ENCODE measurements at regions not wholly inside any gene's neighbourhood (a gene's known extent, or its start where the extent isn't known, plus 50 kb on each side); places are given as distances from the start of the nearest gene placed in this dataset.

DNA sequence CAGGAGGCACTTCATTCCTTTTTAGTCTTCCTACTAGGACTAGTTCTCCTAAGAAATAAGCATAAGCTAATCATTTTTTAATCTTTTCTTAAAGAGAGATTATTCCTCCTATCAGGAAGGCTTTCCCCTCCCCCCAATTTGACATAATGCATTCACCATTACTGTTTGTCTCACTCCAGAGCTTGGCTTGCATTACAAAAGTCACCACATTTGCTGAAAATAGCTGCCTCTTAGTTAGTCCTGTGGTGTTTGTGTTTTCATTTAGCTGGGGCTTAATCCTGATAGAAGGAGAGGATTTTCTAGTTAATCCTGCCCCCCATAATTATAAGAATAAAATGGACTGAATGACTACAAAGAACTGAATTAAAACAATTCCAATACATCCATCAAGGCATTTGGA is 307.1 kb upstream of the RRP15 start:
- TF ChIP-seq, protein P1, sequence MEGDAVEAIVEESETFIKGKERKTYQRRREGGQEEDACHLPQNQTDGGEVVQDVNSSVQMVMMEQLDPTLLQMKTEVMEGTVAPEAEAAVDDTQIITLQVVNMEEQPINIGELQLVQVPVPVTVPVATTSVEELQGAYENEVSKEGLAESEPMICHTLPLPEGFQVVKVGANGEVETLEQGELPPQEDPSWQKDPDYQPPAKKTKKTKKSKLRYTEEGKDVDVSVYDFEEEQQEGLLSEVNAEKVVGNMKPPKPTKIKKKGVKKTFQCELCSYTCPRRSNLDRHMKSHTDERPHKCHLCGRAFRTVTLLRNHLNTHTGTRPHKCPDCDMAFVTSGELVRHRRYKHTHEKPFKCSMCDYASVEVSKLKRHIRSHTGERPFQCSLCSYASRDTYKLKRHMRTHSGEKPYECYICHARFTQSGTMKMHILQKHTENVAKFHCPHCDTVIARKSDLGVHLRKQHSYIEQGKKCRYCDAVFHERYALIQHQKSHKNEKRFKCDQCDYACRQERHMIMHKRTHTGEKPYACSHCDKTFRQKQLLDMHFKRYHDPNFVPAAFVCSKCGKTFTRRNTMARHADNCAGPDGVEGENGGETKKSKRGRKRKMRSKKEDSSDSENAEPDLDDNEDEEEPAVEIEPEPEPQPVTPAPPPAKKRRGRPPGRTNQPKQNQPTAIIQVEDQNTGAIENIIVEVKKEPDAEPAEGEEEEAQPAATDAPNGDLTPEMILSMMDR (IDR thresholded peaks at IDR 0.05 in 2 of 3, conservative IDR thresholded peaks at IDR 0.05 in 1 of 3; ENCODE audit: control insufficient read depth in 2 of 3, extremely low read depth in 1 of 3, insufficient read depth in 1 of 3, low read depth in 3 of 3, low read length in 3 of 3): no peak
- no peak for TF ChIP-seq TAF1 (IDR thresholded peaks at IDR 0.05; ENCODE audit: borderline replicate concordance, low read depth, low read length)
- no peak for TF ChIP-seq POLR2A (IDR thresholded peaks at IDR 0.05; ENCODE audit: low read depth, low read length)
- TF ChIP-seq RELA (IDR thresholded peaks at IDR 0.05; ENCODE audit: borderline replicate concordance, partially characterized antibody): no peak
- no peak for TF ChIP-seq ZNF687 (IDR thresholded peaks at IDR 0.05)
- TF ChIP-seq POLR2AphosphoS2 (IDR thresholded peaks at IDR 0.05; ENCODE audit: low read depth, low read length): no peak
- no peak for TF ChIP-seq SP1 (IDR thresholded peaks at IDR 0.05; ENCODE audit: low read depth, low read length)
- TF ChIP-seq JUND (IDR thresholded peaks at IDR 0.05; ENCODE audit: low read depth, low read length): no peak
- no peak for TF ChIP-seq ATF7 (IDR thresholded peaks at IDR 0.05; ENCODE audit: low read depth)
